ENCODE measurements at regions not wholly inside any gene's neighbourhood (a gene's known extent, or its start where the extent isn't known, plus 50 kb on each side); places are given as distances from the start of the nearest gene placed in this dataset.

DNA sequence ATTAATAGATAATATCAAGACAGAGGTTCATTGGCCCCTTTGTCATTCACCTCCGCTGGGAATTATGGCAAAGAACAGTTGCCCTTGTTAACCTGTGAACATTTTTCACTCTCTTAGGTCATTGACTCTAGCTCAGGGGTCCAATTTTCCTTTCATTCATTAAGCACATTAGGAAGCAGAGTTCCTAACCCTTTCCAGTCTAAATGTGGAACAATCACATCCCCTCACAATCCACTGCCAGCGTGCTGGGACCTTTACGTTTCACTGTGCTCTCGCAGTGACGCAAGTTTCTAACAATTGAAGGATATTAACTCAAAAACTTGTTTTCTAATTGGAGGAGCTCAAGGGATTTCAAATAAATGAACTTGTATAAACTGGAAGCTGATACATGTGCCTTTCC lies 79.3 kb upstream of the MEOX2 start:
- TF ChIP-seq POLR2A (IDR thresholded peaks at IDR 0.05; ENCODE audit: extremely low read depth, insufficient read length) (no peak), MYC (IDR thresholded peaks at IDR 0.05; ENCODE audit: low read depth, low read length) (no peak)
- TF ChIP-seq, protein P1, sequence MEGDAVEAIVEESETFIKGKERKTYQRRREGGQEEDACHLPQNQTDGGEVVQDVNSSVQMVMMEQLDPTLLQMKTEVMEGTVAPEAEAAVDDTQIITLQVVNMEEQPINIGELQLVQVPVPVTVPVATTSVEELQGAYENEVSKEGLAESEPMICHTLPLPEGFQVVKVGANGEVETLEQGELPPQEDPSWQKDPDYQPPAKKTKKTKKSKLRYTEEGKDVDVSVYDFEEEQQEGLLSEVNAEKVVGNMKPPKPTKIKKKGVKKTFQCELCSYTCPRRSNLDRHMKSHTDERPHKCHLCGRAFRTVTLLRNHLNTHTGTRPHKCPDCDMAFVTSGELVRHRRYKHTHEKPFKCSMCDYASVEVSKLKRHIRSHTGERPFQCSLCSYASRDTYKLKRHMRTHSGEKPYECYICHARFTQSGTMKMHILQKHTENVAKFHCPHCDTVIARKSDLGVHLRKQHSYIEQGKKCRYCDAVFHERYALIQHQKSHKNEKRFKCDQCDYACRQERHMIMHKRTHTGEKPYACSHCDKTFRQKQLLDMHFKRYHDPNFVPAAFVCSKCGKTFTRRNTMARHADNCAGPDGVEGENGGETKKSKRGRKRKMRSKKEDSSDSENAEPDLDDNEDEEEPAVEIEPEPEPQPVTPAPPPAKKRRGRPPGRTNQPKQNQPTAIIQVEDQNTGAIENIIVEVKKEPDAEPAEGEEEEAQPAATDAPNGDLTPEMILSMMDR (IDR thresholded peaks at IDR 0.05; ENCODE audit: low read depth, low read length) = no peak
- TF ChIP-seq, protein P2, sequence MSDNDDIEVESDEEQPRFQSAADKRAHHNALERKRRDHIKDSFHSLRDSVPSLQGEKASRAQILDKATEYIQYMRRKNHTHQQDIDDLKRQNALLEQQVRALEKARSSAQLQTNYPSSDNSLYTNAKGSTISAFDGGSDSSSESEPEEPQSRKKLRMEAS (IDR thresholded peaks at IDR 0.05; ENCODE audit: low read depth, low read length) = no peak

Measured in NB4 (cell line).